ENCODE measurements at regions not wholly inside any gene's neighbourhood (a gene's known extent, or its start where the extent isn't known, plus 50 kb on each side); places are given as distances from the start of the nearest gene placed in this dataset.
"Not testable (repeated sequence)": the region's sequence is repeated elsewhere in the genome, so short reads cannot be mapped to it uniquely, and the experiment has no call there.

DNA sequence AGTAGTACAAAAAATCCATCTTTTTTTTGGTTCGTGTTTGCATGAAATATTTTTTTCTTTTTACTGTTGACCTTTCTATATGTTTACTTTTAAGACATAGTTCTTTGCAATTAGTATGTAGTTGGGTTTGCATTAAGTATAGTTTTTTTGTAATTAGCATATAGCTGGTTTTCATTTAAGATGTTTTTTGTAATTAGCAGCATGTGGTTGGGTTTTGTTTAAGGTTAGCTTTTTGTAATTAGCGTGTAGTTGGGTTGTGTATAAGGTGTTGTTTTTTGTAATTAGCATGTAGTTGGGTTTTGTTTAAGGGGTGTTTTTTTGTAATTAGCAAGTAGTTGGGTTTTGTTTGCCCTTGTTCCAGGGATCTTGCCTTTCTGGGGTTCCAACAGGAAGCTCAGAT lies 193.1 kb downstream of the LPIN1 start:
- DNase-seq, result no peak
- no peaks in the 10 kb centered on the region for H3K27me3 Mint-ChIP-seq
- H3K4me3 Mint-ChIP-seq, result no peak overlapping the region
- peaks cover 2% of the 10 kb centered on the region for H3K36me3 Mint-ChIP-seq
- no peaks in the 10 kb centered on the region for H3K9me3 Mint-ChIP-seq
- H3K4me1 Mint-ChIP-seq, result peaks cover 2% of the 10 kb centered on the region
- H3K27ac Mint-ChIP-seq, result no peak overlapping the region

DNA sequence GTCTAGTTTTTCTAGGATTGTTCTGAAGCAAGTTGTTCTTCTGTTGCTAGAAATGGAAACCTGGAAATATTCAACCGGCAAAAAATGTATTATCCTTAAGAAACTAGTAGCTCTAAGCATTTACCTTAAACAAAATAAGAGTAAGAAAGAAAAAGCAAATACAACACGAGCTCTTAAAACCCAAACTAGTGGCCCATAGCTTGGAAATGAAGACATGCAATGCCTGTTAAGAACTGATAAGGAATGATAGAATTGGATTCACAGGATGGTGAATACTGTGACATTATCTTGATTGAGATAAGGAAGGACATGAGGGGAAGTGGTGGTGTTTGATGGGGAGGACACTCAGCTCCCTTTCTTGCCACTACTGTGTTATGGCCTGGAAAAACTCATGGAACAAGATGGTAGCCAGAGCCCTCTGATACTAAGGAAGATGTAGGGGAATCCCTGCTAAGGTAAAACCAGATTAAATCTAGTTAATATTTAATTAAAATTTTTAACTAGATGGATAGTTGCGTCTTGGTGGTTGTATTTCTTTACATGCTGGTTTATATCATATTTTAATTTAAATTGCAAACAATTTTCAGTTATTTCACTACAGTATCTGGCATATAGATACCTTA lies 193.8 kb downstream of the LPIN1 start:
- Mint-ChIP-seq H3K36me3 (peaks cover 2% of the 10 kb centered on the region), H3K4me3 (no peak overlapping the region), H3K27ac (no peak overlapping the region), H3K4me1 (peaks cover 8% of the 10 kb centered on the region), H3K27me3 (no peaks in the 10 kb centered on the region), H3K9me3 (no peaks in the 10 kb centered on the region)
- DNase-seq, result no peak

DNA sequence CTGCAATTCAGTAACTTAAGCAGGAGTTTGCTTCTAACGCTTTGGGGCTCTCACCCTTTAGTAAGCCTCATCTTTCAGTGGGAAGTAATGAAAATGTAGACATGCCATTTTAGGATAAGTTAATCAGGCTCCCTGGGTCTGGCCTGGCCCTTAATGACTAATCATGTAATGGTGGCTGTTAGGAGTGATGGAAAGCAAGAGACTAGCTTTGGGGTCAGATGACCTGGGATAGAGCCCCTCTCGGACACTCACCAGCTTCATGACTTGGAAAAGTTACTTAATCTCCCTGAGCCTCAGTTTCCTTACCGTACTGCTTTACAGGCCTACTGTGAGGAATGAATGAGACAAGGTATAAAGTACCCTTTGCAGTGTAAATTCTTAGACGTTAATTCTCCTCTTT lies 194.4 kb downstream of the LPIN1 start:
- H3K9me3 Mint-ChIP-seq, result no peaks in the 10 kb centered on the region
- no peak overlapping the region for H3K4me3 Mint-ChIP-seq
- no peaks in the 10 kb centered on the region for H3K27me3 Mint-ChIP-seq
- DNase-seq, result no peak
- H3K27ac Mint-ChIP-seq, result no peak overlapping the region
- peaks cover 2% of the 10 kb centered on the region for H3K36me3 Mint-ChIP-seq
- H3K4me1 Mint-ChIP-seq, result peaks cover 12% of the 10 kb centered on the region

DNA sequence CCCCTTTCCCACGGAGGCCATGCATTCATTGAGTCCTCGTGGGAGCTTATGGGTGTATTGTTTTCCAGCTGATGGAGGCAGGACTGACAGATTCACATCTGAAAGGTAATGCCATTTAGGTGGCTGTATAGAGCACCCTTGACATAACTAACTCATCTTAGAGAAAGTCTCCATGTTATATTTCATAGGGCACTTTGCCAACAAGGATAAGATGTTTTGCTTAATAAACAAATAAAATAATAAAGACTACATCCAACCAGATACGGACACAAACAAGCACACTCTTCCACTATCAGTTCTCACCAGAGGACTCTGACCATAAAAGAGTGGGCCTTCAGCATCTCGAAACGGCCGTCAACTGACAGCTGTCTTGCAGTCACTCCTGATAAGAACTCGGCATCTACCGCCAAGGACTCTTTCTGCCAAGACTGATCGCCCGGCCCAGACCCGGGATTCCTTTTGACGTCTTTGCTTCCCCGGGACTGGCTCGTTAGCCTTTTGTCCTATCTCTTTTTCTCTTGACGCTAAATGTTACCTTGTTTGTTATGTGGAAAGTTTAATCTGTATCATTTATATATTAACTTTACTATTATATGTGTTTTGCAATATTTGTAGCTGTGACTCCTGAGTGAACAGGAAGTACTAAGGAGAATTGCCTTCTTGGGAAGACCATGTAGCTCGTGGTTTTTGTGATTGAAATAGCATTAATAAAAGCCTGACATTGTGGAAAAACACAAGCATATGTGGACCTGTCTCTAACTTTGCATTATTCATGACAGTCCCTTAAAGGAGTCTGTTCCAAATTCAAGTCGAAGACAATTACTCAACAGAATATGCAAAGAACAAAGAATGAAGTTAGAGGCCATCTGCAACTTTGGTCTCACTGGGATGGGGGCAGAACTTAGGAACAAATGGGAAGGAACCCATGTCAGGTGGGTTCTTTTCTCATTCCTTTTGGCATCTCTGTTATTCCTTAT lies 195.1 kb downstream of the LPIN1 start:
- Mint-ChIP-seq H3K36me3 (peaks cover 2% of the 10 kb centered on the region), H3K27me3 (no peaks in the 10 kb centered on the region), H3K4me1 (peaks cover 14% of the 10 kb centered on the region), H3K27ac (no peak overlapping the region), H3K4me3 (no peak overlapping the region), H3K9me3 (no peaks in the 10 kb centered on the region)
- no peak for DNase-seq

DNA sequence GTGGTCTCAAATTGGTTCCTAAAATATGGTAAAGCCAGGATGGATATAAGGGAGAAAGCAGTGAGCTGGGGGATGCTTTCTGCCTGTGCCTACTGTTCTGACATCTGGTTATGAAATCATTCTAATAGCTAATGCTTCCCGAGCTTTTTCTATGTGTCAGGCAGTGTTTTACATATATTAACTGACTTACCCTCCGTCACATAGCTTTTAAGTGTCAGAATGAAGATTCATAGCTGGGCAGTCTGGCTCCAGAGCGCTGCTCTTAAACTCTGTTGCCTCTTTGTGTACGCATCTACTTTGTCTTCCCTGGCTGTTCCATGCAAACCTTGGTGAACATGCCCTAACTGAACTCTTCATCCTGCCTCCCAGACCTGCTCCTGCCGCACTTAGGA lies 195.7 kb downstream of the LPIN1 start:
- Mint-ChIP-seq H3K4me3 (no peak overlapping the region), H3K36me3 (peaks cover 2% of the 10 kb centered on the region), H3K27ac (no peak overlapping the region), H3K27me3 (no peaks in the 10 kb centered on the region), H3K4me1 (peaks cover 14% of the 10 kb centered on the region), H3K9me3 (no peaks in the 10 kb centered on the region)
- DNase-seq, result no peak

DNA sequence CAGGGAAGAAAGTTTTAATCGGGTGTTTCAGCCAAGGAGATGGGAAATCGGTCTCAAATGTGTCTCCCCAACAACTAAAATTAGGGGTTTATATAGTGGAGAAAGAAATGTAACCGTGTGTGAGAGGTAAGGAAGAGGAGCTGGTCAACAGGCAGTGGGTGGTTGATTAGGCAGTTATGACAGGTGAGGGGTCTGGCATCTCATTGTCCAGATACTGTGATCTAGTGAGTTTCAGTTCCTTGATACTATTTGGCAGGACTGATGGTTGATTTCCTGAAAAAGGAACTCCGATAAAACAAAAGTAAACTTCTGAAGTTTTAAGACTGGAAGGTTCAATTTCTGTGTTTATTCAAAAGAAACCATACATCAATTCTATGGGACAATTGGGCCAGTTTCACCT lies 197.9 kb downstream of the LPIN1 start:
- no peaks in the 10 kb centered on the region for H3K9me3 Mint-ChIP-seq
- H3K4me3 Mint-ChIP-seq, result no peak overlapping the region
- no peak overlapping the region for H3K27ac Mint-ChIP-seq
- H3K4me1 Mint-ChIP-seq, result peaks cover 14% of the 10 kb centered on the region
- H3K36me3 Mint-ChIP-seq, result peaks cover 2% of the 10 kb centered on the region
- no peak for DNase-seq
- H3K27me3 Mint-ChIP-seq, result no peaks in the 10 kb centered on the region

DNA sequence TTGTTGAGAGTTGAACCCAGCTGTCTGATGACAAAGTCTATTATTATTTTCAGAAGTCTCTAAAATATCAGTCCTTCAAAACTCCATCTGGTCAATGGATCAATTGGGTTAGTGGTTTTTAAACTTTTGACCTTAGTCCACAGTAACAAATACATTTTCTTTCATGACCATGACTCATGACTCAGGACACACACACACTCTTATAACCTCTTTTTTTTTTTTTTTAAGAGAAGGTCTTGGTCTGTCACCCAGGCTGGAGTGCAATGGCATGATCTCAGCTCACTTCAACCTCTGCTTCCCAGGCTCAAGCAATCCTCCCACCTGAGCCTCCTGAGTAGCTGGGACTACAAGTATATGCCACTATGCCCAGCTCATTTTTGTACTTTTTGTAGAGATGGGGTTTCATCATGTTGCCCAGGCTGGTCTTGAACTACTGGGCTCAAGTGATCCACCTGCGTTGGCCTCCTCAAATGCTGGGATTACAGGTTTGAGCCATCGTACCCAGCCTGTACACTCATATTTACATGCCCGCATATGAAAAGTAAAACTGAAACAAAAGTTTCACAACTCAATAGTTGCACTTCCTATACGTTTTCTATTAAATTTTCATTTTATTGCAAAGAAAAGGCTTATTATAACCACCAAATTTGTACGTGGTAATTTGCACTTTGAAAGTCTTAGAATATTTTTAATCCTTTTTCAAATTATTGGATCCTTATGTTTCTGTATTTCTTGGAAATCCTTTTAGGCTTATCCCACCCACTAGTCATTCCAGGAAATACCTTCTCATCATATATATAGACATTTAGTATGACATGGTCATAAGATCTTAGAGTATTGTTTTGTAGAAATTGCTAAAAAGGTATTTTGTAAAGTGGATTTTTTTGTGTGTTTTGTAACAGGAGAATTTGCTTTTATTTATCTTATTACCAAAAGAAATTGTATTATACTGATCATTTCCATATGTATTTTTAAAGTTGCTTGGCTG lies 199.0 kb downstream of the LPIN1 start:
- peaks cover 14% of the 10 kb centered on the region for H3K4me1 Mint-ChIP-seq
- no peaks in the 10 kb centered on the region for H3K27me3 Mint-ChIP-seq
- peak overlapping the region; percentile 19 for H3K4me3 Mint-ChIP-seq
- peak overlapping the region; percentile 72 for H3K27ac Mint-ChIP-seq
- DNase-seq, result no peak
- H3K9me3 Mint-ChIP-seq, result no peaks in the 10 kb centered on the region
- peaks cover 2% of the 10 kb centered on the region for H3K36me3 Mint-ChIP-seq

DNA sequence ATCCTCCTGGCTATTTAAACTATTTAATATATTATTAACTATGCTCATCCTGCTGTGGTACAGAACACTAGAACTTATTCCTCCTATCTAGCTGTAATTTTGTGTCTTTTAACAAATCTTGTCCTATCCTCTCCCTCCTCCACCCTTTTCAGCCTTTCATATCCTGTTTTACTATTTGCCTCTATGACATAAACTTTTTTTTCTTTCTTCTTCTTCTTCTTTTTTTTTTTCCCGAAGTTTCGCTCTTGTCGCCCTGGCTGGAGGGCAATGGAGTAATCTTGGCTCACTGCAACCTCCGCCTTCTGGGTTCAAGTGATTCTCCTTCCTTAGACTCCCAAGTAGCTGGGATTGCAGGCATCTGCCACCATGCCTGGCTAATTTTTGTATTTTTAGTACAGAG lies 201.5 kb downstream of the LPIN1 start:
- Mint-ChIP-seq H3K4me3 (no peak overlapping the region), H3K36me3 (peaks cover 2% of the 10 kb centered on the region), H3K9me3 (no peaks in the 10 kb centered on the region), H3K27me3 (no peaks in the 10 kb centered on the region), H3K27ac (no peak overlapping the region), H3K4me1 (peaks cover 14% of the 10 kb centered on the region)
- no peak for DNase-seq

DNA sequence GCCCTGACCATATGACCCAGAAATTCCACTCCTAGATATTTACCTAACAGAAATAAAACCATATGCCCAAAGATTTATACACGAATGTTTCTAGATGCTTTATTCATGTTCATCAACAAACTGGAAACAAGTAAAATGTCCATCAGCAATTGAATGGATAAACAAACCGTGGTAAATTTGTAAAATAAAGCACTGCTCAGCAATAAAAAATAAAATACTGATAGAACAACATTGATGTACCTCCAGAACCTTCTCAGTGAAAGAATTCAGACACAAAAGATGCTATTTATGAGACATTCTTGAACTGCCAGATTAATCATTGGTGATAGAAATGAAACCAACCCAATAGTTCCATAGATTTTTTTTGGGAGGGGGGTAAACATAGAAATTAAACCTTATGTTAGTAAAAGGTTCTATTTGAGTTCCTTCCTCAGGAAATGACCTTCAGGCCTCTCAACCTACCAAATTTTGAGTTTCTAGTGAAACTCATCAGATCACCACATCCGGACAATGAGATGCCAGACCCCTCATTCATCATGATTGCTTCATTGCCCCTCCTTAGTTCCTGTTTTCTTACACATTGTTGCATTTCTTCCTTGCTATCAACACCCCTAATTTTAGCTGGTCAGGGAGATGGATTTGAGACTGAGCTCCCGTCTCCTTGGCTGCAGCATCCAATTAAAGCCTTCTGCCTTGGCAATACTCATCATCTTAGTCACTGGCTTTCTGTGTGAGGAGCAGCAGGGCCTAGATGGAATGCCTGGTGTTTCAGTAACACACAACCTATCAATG lies 203.5 kb downstream of the LPIN1 start:
- Mint-ChIP-seq H3K4me3 (no peak overlapping the region), H3K4me1 (peaks cover 10% of the 10 kb centered on the region), H3K36me3 (no peaks in the 10 kb centered on the region), H3K27me3 (peaks cover 1% of the 10 kb centered on the region), H3K27ac (no peak overlapping the region), H3K9me3 (no peaks in the 10 kb centered on the region)
- DNase-seq, result no peak

DNA sequence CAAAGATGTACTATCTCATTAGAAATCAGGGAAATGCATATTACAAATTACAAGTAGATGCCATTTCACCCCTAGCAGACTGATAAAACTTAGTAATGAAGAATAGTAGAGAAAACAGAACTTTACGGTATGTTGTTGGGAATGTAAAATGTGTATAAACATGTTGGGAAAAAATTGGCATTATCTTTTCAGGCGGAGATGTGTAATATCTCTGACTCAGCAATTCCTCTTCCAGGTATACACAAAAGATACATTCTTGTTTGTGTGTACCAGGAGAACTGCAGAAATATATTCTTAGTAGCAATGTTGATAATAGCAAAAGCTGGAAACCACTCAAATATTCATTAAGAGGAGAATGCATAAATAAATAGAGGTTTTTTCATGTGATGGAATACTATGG lies 204.5 kb downstream of the LPIN1 start:
- H3K9me3 Mint-ChIP-seq, result no peaks in the 10 kb centered on the region
- no peak for DNase-seq
- no peaks in the 10 kb centered on the region for H3K36me3 Mint-ChIP-seq
- H3K4me1 Mint-ChIP-seq, result peaks cover 3% of the 10 kb centered on the region
- no peak overlapping the region for H3K4me3 Mint-ChIP-seq
- H3K27ac Mint-ChIP-seq, result no peak overlapping the region
- H3K27me3 Mint-ChIP-seq, result peaks cover 8% of the 10 kb centered on the region

DNA sequence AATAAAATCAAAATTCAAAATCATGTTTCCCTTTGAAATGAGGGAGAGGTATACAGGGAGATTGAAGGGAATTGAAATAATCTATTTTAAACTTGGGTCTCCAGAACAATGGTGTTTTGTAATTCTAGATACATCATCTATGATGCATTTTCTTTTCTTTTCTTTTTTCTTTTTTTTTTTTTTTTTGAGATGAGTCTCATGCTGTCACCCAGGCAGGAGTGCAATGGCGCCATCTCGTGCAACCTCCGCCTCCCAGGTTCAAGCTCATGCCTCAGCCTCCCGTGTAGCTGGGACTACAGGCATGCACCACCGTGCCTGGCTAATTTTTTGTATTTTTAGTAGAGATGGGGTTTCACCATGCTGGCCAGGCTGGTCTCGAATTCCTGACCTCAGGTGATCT lies 205.1 kb downstream of the LPIN1 start:
- H3K4me1 Mint-ChIP-seq, H3K4me3 Mint-ChIP-seq, H3K27me3 Mint-ChIP-seq, H3K36me3 Mint-ChIP-seq, DNase-seq, H3K27ac Mint-ChIP-seq, H3K9me3 Mint-ChIP-seq: not testable (repeated sequence)

DNA sequence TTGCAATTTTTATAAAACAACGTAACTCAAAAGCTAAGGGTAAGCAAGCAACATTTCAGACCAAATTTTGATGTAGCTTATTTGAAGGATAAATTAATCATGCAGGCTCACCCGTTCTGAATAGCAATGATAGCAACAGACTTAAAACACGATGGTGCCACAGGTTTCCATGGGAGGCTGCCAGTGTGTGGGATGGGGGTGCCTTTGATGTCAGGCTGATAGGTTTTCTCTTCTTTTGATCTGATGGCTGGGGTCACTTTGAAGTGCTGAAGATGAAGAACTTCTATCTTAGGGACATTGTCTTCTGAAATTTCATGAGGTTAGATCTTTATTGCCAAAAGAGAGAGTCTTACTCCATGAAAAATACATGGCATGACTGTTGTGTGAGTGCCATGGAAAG lies 206.8 kb downstream of the LPIN1 start:
- H3K27me3 Mint-ChIP-seq, result peaks cover 8% of the 10 kb centered on the region
- H3K27ac Mint-ChIP-seq, result no peak overlapping the region

DNA sequence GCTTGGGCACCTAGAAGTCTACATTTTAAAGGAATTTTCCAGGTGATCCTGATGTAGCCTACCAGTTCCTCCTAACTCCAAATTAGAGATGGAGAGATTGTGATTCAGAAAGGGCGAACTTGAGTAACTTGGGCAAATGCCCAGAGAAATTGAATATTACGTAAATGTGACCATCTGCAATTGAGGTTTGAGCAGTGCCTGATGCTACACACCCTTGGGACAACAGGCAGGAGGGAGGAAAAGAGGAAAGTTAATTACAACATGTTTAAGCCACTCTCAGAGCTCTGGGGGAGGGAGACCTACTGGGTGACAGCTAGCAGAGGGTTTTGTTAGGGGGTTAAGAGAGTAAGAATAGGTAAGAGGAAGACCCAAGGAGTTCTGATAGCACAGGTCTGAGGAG lies 208.9 kb downstream of the LPIN1 start:
- Mint-ChIP-seq H3K4me3 (no peak overlapping the region), H3K9me3 (no peaks in the 10 kb centered on the region), H3K36me3 (no peaks in the 10 kb centered on the region), H3K27ac (no peak overlapping the region), H3K27me3 (peaks cover 8% of the 10 kb centered on the region), H3K4me1 (peaks cover 2% of the 10 kb centered on the region)
- DNase-seq, result no peak

More for the DNA sequence above, 206.8 kb downstream of the LPIN1 start:
- no peaks in the 10 kb centered on the region for H3K9me3 Mint-ChIP-seq
- no peaks in the 10 kb centered on the region for H3K36me3 Mint-ChIP-seq
- DNase-seq, result no peak
- peaks cover 2% of the 10 kb centered on the region for H3K4me1 Mint-ChIP-seq
- no peak overlapping the region for H3K4me3 Mint-ChIP-seq

DNA sequence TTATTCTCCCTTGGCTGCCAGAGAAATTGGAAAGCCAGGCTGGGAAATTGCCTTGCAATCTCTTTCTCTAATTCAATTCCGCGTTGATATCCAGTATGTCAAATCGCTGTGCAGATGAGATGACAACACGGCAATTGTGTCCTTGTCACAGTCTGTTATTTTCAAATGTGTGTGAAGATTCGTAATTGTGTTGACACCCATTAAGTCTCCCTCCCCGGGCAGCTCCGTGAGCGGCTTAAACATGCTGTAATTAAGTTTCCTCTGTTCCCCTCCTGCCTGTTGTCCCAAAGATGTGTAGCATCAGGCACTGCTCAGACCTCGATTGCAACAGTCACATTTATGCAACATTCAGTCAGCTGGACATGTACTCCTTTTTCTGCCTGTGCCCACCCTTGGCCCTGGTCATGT lies 209.5 kb downstream of the LPIN1 start:
- H3K4me1 Mint-ChIP-seq, result peaks cover 2% of the 10 kb centered on the region
- no peaks in the 10 kb centered on the region for H3K9me3 Mint-ChIP-seq
- no peak for DNase-seq
- H3K4me3 Mint-ChIP-seq, result no peak overlapping the region
- peaks cover 8% of the 10 kb centered on the region for H3K27me3 Mint-ChIP-seq
- no peaks in the 10 kb centered on the region for H3K36me3 Mint-ChIP-seq
- no peak overlapping the region for H3K27ac Mint-ChIP-seq

All from activated naive CD8-positive, alpha-beta T cell treated with anti-CD3 and anti-CD28 coated beads for 36 hours (primary cell).